ENCODE measurements at regions not wholly inside any gene's neighbourhood (a gene's known extent, or its start where the extent isn't known, plus 50 kb on each side); places are given as distances from the start of the nearest gene placed in this dataset.

- DNase-seq: no peak
Observed at GRCh38 chr20:50315586-50316551, 125.2 kb downstream of the CEBPB start.

- DNase-seq: no peak
Observed at GRCh38 chr20:50317116-50317515, 126.5 kb downstream of the CEBPB start.

DNA sequence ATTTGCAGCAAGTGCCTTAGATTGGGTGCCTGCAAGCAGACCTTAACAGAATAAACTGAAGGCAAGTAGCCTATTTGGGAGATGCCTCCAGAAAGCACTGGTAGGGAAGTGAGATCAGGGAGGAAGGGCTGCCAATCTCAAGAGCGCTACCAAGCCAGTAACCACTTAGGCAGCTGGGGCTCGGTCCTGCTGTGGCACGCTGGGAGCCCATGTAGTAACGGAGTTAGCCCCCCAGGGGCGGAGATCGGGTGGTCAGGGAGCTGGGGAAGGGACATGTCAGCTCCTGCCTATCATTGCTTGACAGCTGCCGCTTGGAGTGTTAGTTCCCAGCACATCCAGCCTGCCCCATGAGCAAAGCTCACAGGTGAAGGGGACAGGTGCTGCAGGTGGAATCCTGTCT is 127.0 kb downstream of the CEBPB start:
- no peak for DNase-seq

DNA sequence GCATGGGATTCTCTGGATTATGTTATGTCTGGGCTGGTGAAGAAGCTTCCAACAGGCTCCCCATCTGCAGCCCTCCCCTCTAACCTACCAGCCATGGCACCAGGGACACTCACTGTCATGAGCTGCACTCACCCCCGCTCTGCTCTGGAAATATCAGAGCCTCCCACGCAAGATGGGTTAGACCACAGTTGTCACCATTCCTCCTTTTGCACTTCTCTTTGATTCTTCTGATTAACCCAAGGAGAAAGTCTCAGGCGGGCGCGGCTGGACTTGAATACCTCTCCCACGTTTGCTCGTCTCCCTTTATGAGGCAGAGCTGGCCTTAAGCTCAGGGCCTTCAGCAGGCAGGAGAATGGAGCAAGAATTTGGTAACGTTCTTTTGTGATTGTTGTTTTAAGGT is 128.1 kb downstream of the CEBPB start:
- DNase-seq: no peak

DNA sequence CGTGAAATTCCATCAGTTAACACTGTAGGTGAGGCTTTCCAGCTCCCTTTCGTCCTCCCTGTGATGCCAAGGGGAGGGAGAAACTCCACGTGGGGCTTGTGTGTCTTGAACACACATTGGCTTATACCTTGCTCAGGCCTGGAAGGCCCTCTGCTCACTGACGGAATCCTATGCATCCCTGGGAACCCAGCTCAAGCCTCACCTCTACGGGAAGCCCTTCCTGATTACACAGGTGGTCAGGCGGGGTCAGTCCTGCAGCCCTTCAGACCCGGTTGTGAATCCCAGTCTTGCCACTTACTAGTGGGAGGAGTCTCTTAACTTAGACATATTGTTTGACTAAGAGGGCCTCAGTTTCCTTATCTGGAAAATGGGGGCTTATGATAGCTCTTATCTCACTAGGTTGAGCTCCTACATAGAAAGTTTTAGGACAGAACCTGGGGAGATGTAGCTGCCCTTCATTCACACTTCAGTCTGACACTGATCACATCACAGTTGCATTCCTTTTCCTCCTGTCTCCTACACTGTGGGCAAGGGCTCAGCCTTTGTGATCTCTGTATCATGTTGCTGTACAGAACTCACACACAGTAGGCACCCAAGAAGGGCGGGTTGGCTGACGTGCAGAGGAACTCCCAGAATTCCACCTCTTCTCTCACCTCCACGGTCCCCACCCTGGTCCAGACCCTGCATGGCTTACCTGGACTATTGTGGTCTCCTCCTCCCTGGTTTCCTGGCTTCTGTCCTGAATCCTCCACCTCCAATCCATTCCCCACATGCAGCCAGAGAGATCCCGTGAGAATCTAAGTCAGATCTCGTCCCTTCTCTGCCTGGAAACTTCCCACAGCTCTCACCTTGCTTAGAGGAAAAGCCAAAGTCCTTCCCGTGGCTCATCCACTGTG is 129.6 kb downstream of the CEBPB start:
- no peak for DNase-seq

- no peak for DNase-seq
Observed at GRCh38 chr20:50320901-50321796, 130.5 kb downstream of the CEBPB start.

- DNase-seq: no peak
Observed at GRCh38 chr20:50321797-50322480, 131.3 kb downstream of the CEBPB start.

- DNase-seq: no peak
Observed at GRCh38 chr20:50322703-50323131, 132.1 kb downstream of the CEBPB start.

DNA sequence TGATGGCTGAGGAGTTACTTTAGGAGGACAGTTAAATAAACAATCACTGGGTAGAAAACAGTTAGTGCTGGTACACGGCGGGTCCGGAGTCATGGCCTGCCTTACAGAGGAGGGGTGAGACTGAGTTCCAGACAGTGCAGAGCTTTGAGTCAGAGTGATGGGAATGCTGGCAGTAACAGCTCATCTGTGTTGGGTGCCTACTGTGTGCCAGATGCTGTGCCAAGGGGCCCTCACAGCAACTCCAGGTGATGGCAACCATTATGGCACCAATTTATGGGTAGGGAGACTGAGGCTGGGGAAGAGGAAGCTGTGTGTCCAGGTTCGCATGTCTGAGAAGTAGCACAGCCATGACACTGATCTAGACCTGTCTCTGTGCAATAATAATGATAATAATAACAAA is 132.6 kb downstream of the CEBPB start:
- DNase-seq: no peak

GRCh38 chr20:50323777-50324775 is 133.4 kb downstream of the CEBPB start:
- no peak for DNase-seq

DNA sequence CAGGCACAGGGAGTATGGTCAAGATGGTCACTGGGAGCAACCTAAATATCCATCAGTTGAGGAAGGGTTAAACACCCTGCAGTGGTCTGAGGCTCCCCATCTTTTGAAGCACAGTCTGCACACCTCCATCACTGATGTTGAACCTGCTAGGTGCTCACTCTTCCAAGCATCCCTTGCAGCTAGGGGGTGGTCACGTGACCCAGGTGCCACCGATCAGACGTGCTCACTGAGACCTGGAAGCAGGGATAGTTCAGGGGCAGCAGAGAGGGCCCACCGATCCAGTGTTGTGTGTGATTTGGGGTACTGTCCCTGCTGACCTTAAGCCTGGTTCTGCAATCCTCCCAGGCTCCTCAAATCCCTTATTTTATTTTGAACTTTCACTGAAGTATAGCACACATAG is 134.6 kb downstream of the CEBPB start:
- no peak for DNase-seq

- no peak for DNase-seq
Observed at GRCh38 chr20:50325651-50326050, 135.0 kb downstream of the CEBPB start.

- DNase-seq: no peak
Observed at GRCh38 chr20:50327666-50328065, 137.0 kb downstream of the CEBPB start.

DNA sequence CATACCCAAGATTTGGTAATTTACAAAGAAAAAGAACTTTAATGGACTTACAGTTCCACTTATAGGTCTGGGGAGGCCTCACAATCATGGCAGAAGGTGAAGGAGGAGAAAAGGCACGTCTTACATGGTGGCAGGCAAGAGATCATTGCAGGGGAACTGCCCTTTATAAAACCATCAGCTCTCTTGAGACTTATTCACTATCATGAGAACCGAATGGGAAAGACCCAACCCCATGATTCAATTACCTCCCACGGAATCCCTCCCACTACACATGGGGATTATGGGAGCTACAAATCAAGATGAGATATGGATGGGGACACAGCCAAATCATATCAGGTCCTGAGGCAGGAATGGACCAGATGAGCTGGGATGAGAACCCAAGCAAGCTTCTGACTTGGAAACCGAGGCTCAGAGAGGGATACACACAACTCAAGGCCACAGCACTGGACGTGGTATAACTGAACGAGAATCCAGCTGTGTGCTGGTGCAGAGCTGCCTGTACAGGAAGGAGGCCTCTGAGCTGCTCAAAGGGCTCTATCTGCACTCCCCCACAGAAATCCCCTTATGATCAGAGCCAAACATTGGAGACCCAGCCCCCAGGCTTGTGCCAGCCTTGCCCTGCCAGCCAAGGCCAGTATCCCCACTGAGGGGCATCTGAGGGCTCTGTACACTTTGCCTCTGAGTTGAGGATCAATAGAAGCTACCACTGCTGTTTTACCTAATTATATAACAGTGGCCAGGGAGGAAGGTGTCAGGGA is 137.8 kb downstream of the CEBPB start:
- no peak for DNase-seq

DNA sequence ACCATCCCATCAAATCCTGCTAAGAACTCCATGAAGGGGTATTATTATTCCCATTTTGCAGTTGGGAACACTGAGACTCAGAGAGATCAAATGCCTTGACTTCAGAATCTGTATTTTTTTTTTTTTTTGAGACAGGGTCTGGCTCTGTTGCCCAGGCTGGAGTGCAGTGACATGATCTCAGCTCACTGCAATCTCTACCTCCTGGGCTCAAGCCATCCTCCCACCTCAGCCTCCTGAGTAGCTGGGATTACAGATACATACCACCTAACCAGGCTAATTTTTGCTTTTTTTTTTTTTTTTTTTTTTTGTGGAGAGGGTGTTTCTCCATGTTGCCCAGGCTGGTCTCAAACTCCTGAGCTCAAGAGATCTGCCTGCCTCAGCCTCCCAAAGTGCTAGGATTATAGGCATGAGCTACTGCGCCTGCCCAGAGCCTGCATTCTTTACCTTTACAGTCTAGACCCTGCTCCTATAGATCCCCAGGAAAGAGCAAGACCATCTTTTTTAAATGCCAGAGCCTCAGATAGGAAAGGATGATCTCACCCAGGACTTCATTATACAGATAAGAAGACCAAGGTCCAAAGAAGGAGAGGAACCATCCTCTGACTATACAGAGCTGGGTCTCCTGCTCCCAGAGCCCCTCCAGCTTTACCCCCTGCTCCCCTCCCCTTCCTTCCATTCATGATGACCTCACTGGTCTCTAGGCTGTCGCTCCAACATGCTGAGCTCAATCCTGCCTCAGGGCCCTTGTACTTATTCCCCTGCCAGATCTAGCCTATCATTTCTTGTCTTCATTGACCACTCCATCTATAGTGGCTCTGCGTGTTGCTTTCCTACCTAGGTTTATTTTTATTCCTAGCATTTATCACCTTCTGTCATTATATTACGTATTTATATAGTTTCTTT is 138.6 kb downstream of the CEBPB start:
- no peak for DNase-seq

DNA sequence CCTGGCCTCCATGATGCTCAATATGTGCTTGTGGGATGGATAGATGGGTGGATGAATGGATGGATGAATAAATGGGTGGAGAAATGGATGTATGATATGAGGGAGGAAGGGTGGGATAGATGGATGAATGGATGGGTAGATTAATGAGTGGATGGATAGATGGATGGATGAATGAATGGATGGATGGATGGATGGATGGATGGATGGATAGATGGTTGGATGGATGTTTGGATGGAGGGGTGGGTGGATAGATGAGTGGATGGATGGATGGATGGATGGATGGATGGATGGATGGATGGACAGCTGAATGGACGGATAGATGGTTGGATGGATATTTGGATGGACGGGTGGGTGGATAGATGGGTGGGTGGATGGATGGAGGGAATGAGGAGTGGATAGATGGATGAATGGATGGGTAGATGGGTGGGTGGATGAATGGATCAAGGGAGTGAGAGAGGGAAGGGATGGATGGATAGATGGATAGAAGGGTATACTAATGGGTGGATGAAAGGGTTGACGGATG is 139.4 kb downstream of the CEBPB start:
- DNase-seq: no peak

DNA sequence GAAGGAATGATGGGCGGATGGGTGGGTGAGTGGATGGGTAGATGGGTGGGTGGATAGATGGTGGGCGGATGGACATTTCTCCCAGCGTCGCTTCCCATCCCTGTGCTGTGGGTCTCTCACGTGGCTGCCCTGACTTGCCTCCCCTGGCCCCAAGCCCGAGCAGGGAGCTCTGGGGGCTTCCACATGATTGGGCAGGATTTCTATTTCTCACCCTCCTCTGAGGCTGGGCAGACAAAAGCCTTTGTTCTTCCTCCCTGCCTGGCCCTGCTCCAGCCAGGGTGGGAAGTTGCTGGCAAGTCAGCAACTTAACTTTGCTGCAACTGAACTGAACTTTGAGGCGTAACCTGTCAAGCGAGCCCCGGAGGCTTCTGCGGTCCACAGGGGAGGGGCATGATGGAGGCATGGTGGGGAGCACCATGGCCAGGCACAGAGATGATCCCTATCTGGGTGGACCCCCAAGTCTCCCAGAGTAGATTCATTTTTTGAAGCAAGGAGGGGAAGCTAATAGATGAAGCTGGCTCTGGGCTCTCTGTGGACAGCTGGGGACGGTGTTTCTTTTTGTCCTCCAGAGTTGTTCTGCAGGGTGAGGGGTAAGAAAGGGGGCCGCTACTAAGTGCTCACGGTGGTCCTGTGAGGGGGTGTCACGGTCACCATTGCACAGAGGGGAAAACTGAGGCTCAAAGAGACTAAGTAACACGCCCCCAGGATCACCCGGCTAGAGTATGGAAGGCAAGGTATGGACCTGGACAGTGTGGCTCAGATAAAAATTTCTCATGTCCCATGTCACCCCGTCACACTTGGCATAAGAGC is 140.1 kb downstream of the CEBPB start:
- DNase-seq: no peak
